GM12878 (cell line): ENCODE measurements at regions not wholly inside any gene's neighbourhood (a gene's known extent, or its start where the extent isn't known, plus 50 kb on each side); places are given as distances from the start of the nearest gene placed in this dataset.

Source experiments
- CHD1 ChIP-seq: IDR thresholded peaks from 2 replicates; pipeline ENCODE4 v1.6.1; 2012; ENCODE audit warnings: low read depth, low read length, improper control_type of control experiment
- ELK1 ChIP-seq: IDR thresholded peaks from 2 replicates; pipeline ENCODE4 v1.6.1; 2012; ENCODE audit warnings: low read depth, low read length, improper control_type of control experiment
- ETV6 ChIP-seq, 2 experiments: fragments of 450-650 bp in 1 of 2; IDR thresholded peaks in 1 of 2; conservative IDR thresholded peaks in 1 of 2; 2 replicates each; pipeline ENCODE4 v1.6.1; 2014; ENCODE audit warnings: antibody characterized with exemption in 1 of 2, borderline replicate concordance in 1 of 2, low read depth in 1 of 2, mild to moderate bottlenecking in 1 of 2, moderate library complexity in 1 of 2
- GABPA ChIP-seq: IDR thresholded peaks from 2 replicates; pipeline ENCODE4 v1.6.1; 2014; ENCODE audit warnings: antibody characterized with exemption, low read depth, mild to moderate bottlenecking, inconsistent platforms
- IRF4 ChIP-seq: IDR thresholded peaks from 2 replicates; pipeline ENCODE4 v1.6.1; 2011; ENCODE audit warnings: low read depth, low read length
- KLF5 ChIP-seq: fragments of 450-650 bp; IDR thresholded peaks from 2 replicates; pipeline ENCODE4 v1.6.1; 2014; ENCODE audit warnings: mild to moderate bottlenecking; ENCODE audit not compliant: partially characterized antibody
- LARP7 ChIP-seq: fragments of 450-650 bp; IDR thresholded peaks from 2 replicates; pipeline ENCODE4 v1.6.1; 2017; ENCODE audit warnings: mild to moderate bottlenecking
- NFIC ChIP-seq: IDR thresholded peaks from 2 replicates; pipeline ENCODE4 v1.6.1; 2012; ENCODE audit warnings: low read depth, mild to moderate bottlenecking, inconsistent platforms, low read length, moderate library complexity
- POLR2A ChIP-seq: IDR thresholded peaks from 2 replicates; pipeline ENCODE4 v1.6.1; 2011; ENCODE audit warnings: low read depth, mild to moderate bottlenecking, low read length
- YY1 ChIP-seq: IDR thresholded peaks from 2 replicates; pipeline ENCODE4 v1.6.1; 2011; ENCODE audit warnings: low read depth, mild to moderate bottlenecking, low read length
- ZZZ3 ChIP-seq: IDR thresholded peaks from 2 replicates; pipeline ENCODE4 v1.6.1; 2011; ENCODE audit warnings: low read depth; ENCODE audit not compliant: control insufficient read depth, insufficient read length
- TF ChIP-seq, protein P1 (sequence below): IDR thresholded peaks from 2 replicates; pipeline ENCODE4 v1.6.1; 2012; ENCODE audit warnings: low read length, inconsistent platforms
- TF ChIP-seq, protein P2 (sequence below): IDR thresholded peaks from 2 replicates; pipeline ENCODE4 v1.6.1; 2012; ENCODE audit warnings: low read depth, low read length, improper control_type of control experiment
- TF ChIP-seq, protein P3 (sequence below): fragments of 150-350 bp; IDR thresholded peaks from 2 replicates; pipeline ENCODE4 v1.6.1; 2016; ENCODE audit warnings: low read depth, low read length
- TF ChIP-seq, protein P4 (sequence below): IDR thresholded peaks from 2 replicates; pipeline ENCODE4 v1.6.1; 2012; ENCODE audit warnings: improper control_type of control experiment, low read depth, low read length; ENCODE audit not compliant: insufficient replicate concordance
- TF ChIP-seq, protein P5 (sequence below): fragments of 450-650 bp; IDR thresholded peaks from 2 replicates; pipeline ENCODE4 v1.6.1; 2017; ENCODE audit warnings: mild to moderate bottlenecking

- TF ChIP-seq, protein P1, sequence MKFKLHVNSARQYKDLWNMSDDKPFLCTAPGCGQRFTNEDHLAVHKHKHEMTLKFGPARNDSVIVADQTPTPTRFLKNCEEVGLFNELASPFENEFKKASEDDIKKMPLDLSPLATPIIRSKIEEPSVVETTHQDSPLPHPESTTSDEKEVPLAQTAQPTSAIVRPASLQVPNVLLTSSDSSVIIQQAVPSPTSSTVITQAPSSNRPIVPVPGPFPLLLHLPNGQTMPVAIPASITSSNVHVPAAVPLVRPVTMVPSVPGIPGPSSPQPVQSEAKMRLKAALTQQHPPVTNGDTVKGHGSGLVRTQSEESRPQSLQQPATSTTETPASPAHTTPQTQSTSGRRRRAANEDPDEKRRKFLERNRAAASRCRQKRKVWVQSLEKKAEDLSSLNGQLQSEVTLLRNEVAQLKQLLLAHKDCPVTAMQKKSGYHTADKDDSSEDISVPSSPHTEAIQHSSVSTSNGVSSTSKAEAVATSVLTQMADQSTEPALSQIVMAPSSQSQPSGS: 0 out of 2 replicates have a peak, but pooled peaks have one; percentile 32
- peak; percentile 87 for TF ChIP-seq YY1
- TF ChIP-seq, protein P2, sequence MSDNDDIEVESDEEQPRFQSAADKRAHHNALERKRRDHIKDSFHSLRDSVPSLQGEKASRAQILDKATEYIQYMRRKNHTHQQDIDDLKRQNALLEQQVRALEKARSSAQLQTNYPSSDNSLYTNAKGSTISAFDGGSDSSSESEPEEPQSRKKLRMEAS: no peak
- no peak for TF ChIP-seq IRF4
- no peak for TF ChIP-seq ZZZ3
- TF ChIP-seq POLR2A: no peak
- no peak for TF ChIP-seq KLF5
- no peak for TF ChIP-seq GABPA
- TF ChIP-seq LARP7: no peak
- TF ChIP-seq, protein P3, sequence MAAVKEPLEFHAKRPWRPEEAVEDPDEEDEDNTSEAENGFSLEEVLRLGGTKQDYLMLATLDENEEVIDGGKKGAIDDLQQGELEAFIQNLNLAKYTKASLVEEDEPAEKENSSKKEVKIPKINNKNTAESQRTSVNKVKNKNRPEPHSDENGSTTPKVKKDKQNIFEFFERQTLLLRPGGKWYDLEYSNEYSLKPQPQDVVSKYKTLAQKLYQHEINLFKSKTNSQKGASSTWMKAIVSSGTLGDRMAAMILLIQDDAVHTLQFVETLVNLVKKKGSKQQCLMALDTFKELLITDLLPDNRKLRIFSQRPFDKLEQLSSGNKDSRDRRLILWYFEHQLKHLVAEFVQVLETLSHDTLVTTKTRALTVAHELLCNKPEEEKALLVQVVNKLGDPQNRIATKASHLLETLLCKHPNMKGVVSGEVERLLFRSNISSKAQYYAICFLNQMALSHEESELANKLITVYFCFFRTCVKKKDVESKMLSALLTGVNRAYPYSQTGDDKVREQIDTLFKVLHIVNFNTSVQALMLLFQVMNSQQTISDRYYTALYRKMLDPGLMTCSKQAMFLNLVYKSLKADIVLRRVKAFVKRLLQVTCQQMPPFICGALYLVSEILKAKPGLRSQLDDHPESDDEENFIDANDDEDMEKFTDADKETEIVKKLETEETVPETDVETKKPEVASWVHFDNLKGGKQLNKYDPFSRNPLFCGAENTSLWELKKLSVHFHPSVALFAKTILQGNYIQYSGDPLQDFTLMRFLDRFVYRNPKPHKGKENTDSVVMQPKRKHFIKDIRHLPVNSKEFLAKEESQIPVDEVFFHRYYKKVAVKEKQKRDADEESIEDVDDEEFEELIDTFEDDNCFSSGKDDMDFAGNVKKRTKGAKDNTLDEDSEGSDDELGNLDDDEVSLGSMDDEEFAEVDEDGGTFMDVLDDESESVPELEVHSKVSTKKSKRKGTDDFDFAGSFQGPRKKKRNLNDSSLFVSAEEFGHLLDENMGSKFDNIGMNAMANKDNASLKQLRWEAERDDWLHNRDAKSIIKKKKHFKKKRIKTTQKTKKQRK: no peak
- TF ChIP-seq NFIC: peak; percentile 74
- TF ChIP-seq, protein P4, sequence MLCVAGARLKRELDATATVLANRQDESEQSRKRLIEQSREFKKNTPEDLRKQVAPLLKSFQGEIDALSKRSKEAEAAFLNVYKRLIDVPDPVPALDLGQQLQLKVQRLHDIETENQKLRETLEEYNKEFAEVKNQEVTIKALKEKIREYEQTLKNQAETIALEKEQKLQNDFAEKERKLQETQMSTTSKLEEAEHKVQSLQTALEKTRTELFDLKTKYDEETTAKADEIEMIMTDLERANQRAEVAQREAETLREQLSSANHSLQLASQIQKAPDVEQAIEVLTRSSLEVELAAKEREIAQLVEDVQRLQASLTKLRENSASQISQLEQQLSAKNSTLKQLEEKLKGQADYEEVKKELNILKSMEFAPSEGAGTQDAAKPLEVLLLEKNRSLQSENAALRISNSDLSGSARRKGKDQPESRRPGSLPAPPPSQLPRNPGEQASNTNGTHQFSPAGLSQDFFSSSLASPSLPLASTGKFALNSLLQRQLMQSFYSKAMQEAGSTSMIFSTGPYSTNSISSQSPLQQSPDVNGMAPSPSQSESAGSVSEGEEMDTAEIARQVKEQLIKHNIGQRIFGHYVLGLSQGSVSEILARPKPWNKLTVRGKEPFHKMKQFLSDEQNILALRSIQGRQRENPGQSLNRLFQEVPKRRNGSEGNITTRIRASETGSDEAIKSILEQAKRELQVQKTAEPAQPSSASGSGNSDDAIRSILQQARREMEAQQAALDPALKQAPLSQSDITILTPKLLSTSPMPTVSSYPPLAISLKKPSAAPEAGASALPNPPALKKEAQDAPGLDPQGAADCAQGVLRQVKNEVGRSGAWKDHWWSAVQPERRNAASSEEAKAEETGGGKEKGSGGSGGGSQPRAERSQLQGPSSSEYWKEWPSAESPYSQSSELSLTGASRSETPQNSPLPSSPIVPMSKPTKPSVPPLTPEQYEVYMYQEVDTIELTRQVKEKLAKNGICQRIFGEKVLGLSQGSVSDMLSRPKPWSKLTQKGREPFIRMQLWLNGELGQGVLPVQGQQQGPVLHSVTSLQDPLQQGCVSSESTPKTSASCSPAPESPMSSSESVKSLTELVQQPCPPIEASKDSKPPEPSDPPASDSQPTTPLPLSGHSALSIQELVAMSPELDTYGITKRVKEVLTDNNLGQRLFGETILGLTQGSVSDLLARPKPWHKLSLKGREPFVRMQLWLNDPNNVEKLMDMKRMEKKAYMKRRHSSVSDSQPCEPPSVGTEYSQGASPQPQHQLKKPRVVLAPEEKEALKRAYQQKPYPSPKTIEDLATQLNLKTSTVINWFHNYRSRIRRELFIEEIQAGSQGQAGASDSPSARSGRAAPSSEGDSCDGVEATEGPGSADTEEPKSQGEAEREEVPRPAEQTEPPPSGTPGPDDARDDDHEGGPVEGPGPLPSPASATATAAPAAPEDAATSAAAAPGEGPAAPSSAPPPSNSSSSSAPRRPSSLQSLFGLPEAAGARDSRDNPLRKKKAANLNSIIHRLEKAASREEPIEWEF: no peak
- no peak for TF ChIP-seq CHD1
- TF ChIP-seq, protein P5, sequence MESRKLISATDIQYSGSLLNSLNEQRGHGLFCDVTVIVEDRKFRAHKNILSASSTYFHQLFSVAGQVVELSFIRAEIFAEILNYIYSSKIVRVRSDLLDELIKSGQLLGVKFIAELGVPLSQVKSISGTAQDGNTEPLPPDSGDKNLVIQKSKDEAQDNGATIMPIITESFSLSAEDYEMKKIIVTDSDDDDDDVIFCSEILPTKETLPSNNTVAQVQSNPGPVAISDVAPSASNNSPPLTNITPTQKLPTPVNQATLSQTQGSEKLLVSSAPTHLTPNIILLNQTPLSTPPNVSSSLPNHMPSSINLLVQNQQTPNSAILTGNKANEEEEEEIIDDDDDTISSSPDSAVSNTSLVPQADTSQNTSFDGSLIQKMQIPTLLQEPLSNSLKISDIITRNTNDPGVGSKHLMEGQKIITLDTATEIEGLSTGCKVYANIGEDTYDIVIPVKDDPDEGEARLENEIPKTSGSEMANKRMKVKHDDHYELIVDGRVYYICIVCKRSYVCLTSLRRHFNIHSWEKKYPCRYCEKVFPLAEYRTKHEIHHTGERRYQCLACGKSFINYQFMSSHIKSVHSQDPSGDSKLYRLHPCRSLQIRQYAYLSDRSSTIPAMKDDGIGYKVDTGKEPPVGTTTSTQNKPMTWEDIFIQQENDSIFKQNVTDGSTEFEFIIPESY: no peak
- peak in 1 of 2 experiments; percentile 57; a peak in 1 of 4 replicates for TF ChIP-seq ETV6 (conservative IDR thresholded peaks at IDR 0.05 in 1 of 2, IDR thresholded peaks at IDR 0.05 in 1 of 2; ENCODE audit: borderline replicate concordance in 1 of 2, low read depth in 1 of 2)
- TF ChIP-seq ELK1: no peak
Measured at GRCh38 chr6:20266851-20267608, 54.8 kb upstream of the MBOAT1 start (continued).
